ENCODE measurements at regions not wholly inside any gene's neighbourhood (a gene's known extent, or its start where the extent isn't known, plus 50 kb on each side); places are given as distances from the start of the nearest gene placed in this dataset.

DNA sequence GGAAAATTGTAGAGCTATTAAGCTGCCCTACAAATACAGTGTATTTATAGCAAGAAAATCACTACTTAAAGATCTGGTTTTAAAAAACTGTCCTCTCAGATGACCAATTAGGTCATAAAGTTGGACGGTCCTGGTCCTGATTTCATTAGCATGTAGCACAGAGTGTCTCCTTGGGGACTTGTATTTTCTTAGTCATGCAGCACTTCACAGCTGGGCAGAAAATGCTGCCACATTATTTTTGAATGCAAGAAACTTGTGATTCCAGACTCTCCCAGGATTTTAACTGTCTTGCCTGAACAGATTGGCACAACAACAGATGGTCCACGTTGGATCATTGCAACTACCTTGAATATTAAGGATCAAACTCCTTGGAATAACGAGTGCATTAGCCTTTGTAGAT, 348.1 kb upstream of the SGCD start:
- Histone ChIP-seq H3K27ac (no peak overlapping the region), H3K9me3 (no peaks in the 10 kb centered on the region), H3K4me3 (replicated peaks in 1 of 3) (no peak overlapping the region), H3K4me1 (peaks cover 11 to 14% of the 10 kb centered on the region in 2 donors), H3K36me3 (no peaks in the 10 kb centered on the region), H3K27me3 (no peaks in the 10 kb centered on the region)
- DNase-seq = peak; percentile 34 to 45
- intact Hi-C loops (cut with DNase I) = no loop called here
- 34 to 35% methylated on average over 3 of the region's 3 CpGs for WGBS, 2 donors
- no peak for TF ChIP-seq POLR2A (IDR thresholded peaks at IDR 0.05)
- TF ChIP-seq, protein P1, sequence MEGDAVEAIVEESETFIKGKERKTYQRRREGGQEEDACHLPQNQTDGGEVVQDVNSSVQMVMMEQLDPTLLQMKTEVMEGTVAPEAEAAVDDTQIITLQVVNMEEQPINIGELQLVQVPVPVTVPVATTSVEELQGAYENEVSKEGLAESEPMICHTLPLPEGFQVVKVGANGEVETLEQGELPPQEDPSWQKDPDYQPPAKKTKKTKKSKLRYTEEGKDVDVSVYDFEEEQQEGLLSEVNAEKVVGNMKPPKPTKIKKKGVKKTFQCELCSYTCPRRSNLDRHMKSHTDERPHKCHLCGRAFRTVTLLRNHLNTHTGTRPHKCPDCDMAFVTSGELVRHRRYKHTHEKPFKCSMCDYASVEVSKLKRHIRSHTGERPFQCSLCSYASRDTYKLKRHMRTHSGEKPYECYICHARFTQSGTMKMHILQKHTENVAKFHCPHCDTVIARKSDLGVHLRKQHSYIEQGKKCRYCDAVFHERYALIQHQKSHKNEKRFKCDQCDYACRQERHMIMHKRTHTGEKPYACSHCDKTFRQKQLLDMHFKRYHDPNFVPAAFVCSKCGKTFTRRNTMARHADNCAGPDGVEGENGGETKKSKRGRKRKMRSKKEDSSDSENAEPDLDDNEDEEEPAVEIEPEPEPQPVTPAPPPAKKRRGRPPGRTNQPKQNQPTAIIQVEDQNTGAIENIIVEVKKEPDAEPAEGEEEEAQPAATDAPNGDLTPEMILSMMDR (IDR thresholded peaks at IDR 0.05) = no peak

DNA sequence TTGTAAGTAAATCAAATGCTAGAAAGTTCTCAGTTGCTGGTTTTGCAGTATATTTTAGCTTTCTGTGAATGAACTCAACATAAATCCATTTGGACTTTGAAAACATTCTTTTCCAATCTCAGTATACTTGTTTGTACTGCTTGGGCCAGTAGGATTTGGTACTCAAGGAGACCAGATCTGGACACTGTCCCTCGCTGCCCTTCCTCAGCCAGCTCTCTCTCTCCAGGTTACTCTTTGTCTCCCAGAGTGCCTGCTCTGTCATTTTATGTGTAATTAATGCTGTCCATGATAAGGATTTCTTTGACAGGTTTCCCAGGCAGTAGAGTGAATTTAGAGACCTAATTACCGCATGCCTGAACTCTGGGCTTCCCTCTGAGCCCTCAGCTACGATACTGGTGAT, 344.6 kb upstream of the SGCD start:
- DNase-seq = no peak
- 75 to 76% methylated on average over 3 of the region's 3 CpGs for WGBS, 2 donors
- Histone ChIP-seq H3K4me1 (peaks cover 11 to 14% of the 10 kb centered on the region in 2 donors), H3K27ac (no peak overlapping the region), H3K4me3 (replicated peaks in 1 of 3) (no peak overlapping the region), H3K9me3 (no peaks in the 10 kb centered on the region), H3K27me3 (no peaks in the 10 kb centered on the region), H3K36me3 (no peaks in the 10 kb centered on the region)
- intact Hi-C loops (cut with DNase I) = no loop called here
- TF ChIP-seq, protein P1 (IDR thresholded peaks at IDR 0.05) = no peak

DNA sequence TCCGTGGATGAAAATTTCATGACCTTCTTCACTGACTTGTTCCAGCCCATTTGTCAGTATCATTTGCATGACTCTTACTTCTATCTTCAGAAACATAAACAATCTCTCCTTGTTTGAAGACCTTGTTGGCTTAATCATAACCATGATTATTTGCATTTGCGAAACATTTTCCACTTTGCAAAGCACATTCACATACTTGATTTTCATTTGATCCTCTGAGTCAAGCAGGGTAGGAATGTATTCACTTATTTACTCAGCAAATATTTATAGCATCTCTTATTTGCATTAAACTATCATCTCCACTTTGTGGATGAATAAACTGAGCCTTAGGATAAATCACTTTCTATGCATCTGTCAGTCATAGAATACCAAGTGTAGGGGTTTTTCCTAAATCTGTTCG, 343.0 kb upstream of the SGCD start:
- intact Hi-C loops (cut with DNase I) = no loop called here

DNA sequence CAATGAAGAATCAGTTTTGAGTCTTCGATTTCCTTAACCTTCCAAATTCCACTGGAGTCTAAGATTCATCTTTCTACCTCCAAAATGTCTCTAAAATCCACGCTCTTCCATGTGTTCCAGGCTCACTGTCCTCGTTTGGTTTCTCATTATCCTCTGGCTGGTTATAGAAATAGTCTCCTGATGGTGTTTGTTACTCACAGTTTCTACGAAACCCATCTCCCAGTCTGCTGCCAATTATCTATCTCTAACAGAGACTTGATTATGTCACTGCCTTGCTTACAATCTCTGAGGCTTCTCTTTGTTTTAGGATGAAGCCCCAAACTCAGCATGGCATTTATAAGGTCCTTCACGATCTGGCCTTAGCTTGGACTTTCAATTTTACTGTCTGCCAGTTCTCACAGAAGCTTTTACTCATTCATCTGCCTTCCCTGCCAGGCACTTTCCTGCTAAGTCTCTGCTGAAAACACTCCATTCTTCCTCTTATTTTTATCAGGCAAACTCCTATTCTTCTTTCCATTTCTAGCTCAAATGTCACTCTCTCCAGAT, 339.6 kb upstream of the SGCD start:
- no peak overlapping the region for H3K27ac ChIP-seq
- TF ChIP-seq, protein P1 (IDR thresholded peaks at IDR 0.05) = no peak
- TF ChIP-seq POLR2A (IDR thresholded peaks at IDR 0.05) = no peak
- H3K9me3 ChIP-seq = no peaks in the 10 kb centered on the region
- H3K4me1 ChIP-seq = no peaks in the 10 kb centered on the region
- WGBS, 2 donors = 83 to 88% methylated on average over 5 of the region's 5 CpGs
- intact Hi-C loops (cut with DNase I) = no loop called here
- no peak for DNase-seq
- no peaks in the 10 kb centered on the region for H3K36me3 ChIP-seq
- no peaks in the 10 kb centered on the region for H3K27me3 ChIP-seq
- no peak overlapping the region for H3K4me3 ChIP-seq (replicated peaks in 1 of 3)

More for the DNA sequence above, 343.0 kb upstream of the SGCD start:
- peaks cover 4 to 5% of the 10 kb centered on the region in 2 donors for H3K4me1 ChIP-seq
- no peaks in the 10 kb centered on the region for H3K9me3 ChIP-seq
- DNase-seq = no peak
- no peak overlapping the region for H3K4me3 ChIP-seq (replicated peaks in 1 of 3)
- no peak overlapping the region for H3K27ac ChIP-seq
- H3K36me3 ChIP-seq = no peaks in the 10 kb centered on the region
- WGBS, 2 donors = 92 to 94% methylated on average over 3 of the region's 3 CpGs
- no peaks in the 10 kb centered on the region for H3K27me3 ChIP-seq
- TF ChIP-seq, protein P1 (IDR thresholded peaks at IDR 0.05) = no peak
- no peak for TF ChIP-seq POLR2A (IDR thresholded peaks at IDR 0.05)

DNA sequence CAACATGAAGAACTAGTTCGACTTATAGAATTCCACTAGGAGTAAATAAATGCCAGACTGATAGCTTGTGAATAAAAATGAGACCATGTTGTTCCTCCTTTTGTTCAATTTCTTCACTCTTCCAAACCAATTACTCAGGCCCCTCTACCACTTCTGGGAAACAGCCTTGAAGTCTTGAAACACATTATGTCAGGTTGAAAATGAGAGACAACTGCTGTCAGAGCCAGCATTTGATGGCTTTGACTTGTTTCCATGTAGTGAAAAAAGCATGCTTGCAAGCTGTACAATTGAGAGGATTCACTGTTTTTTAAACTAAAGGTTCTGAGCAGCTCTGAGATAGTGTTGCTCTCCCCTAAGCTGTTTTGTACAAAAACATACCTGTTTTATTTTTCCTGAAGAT, 337.1 kb upstream of the SGCD start:
- no peaks in the 10 kb centered on the region for H3K9me3 ChIP-seq
- no peak overlapping the region for H3K27ac ChIP-seq
- 81 to 94% methylated on average over 1 of the region's 1 CpG for WGBS, 2 donors
- no peaks in the 10 kb centered on the region for H3K27me3 ChIP-seq
- intact Hi-C loops (cut with DNase I) = no loop called here
- H3K36me3 ChIP-seq = no peaks in the 10 kb centered on the region
- no peak for TF ChIP-seq POLR2A (IDR thresholded peaks at IDR 0.05)
- TF ChIP-seq, protein P1 (IDR thresholded peaks at IDR 0.05) = no peak
- no peak for DNase-seq
- no peaks in the 10 kb centered on the region for H3K4me1 ChIP-seq
- H3K4me3 ChIP-seq (replicated peaks in 1 of 3) = no peak overlapping the region
